ENCODE measurements at regions not wholly inside any gene's neighbourhood (a gene's known extent, or its start where the extent isn't known, plus 50 kb on each side); places are given as distances from the start of the nearest gene placed in this dataset.

DNA sequence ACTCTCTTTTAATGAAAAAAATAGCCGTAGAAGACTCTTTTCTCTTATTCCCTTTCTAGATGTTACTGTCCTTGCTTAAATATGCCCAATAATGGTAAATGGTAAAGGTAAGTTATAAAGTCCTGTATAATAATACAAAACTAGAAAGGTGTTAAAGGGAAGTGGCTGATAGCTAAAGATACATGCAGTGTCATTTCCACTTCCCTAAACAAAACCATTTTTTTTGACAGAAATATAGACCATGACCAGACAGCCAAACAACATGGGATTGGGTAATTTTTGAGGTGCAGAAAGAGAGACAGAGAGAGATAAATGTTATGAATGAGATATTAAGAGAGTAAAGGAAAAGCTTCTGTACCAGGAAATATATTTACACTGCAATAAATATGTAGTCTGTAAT, 731.7 kb upstream of the REG3G start:
- no peak for ATAC-seq (ENCODE audit: low read depth)
- BruUV-seq (replicated peaks) = no TSS peak
- H3K27ac ChIP-seq (ENCODE audit: insufficient read depth, low read length) = no peak overlapping the region
- no peak overlapping the region for H3K4me2 ChIP-seq (ENCODE audit: low read depth, low read length)
- no peak overlapping the region for H2BK5ac ChIP-seq (ENCODE audit: low read depth, low read length, poor library complexity, severe bottlenecking)
- no peak overlapping the region for H3K23ac ChIP-seq (ENCODE audit: low read depth, low read length)
- no peak overlapping the region for H2AK9ac ChIP-seq (replicated peaks; ENCODE audit: low read depth, low read length, poor library complexity)
- H2AFZ ChIP-seq (replicated peaks; ENCODE audit: low read length, poor library complexity) = no peak overlapping the region
- H3K9ac ChIP-seq (ENCODE audit: low read depth, low read length) = no peak overlapping the region
- H3K9me3 ChIP-seq (ENCODE audit: control insufficient read depth, insufficient read depth, low read length) = 0 out of 2 replicates have a peak, but pooled peaks cover 2% of the 10 kb centered on the region
- dilution Hi-C loops (cut with HindIII; ENCODE audit: low sequenced_read_pairs, unreplicated experiment) (no loop called here), intact Hi-C loops (cut with micrococcal nuclease) (no loop called here), in situ Hi-C loops (cut with MboI; ENCODE audit: low sequenced_read_pairs) (no loop called here)
- H2BK15ac ChIP-seq (ENCODE audit: low read depth, low read length) = no peak overlapping the region
- no peak overlapping the region for H3K18ac ChIP-seq (ENCODE audit: low read depth, low read length)
- H3K56ac ChIP-seq (ENCODE audit: extremely low read depth, insufficient read depth, low read length) = no peak overlapping the region
- no peak for DNase-seq
- no peak overlapping the region for H3K4me3 ChIP-seq (ENCODE audit: insufficient read depth, low read depth, low read length)
- H2AK5ac ChIP-seq (ENCODE audit: low read depth, low read length) = no peak overlapping the region
- no peak overlapping the region for H3K14ac ChIP-seq (replicated peaks; ENCODE audit: low read depth, low read length)
- ChIA-PET POLR2A (ENCODE audit: unreplicated experiment) (no interaction called here), CTCF (no interaction called here)
- no peaks in the 10 kb centered on the region for H3K36me3 ChIP-seq (ENCODE audit: control insufficient read depth, insufficient read depth, low read length)
- no peak overlapping the region for H2BK20ac ChIP-seq (ENCODE audit: low read depth, low read length)
- no CpG with 5 or more reads among the region's 1 CpG for WGBS, 2 experiments (ENCODE audit: extremely low coverage in 2 of 2, insufficient read length in 1 of 2)
- no peaks in the 10 kb centered on the region for H4K20me1 ChIP-seq (ENCODE audit: insufficient read depth, low read length)
- H3K4ac ChIP-seq (ENCODE audit: low read depth, low read length) = no peak overlapping the region
- H4K5ac ChIP-seq (ENCODE audit: low read depth, low read length) = no peak overlapping the region
- TF ChIP-seq, protein P1, sequence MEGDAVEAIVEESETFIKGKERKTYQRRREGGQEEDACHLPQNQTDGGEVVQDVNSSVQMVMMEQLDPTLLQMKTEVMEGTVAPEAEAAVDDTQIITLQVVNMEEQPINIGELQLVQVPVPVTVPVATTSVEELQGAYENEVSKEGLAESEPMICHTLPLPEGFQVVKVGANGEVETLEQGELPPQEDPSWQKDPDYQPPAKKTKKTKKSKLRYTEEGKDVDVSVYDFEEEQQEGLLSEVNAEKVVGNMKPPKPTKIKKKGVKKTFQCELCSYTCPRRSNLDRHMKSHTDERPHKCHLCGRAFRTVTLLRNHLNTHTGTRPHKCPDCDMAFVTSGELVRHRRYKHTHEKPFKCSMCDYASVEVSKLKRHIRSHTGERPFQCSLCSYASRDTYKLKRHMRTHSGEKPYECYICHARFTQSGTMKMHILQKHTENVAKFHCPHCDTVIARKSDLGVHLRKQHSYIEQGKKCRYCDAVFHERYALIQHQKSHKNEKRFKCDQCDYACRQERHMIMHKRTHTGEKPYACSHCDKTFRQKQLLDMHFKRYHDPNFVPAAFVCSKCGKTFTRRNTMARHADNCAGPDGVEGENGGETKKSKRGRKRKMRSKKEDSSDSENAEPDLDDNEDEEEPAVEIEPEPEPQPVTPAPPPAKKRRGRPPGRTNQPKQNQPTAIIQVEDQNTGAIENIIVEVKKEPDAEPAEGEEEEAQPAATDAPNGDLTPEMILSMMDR (conservative IDR thresholded peaks at IDR 0.05; ENCODE audit: low read depth, low read length) = no peak
- TF ChIP-seq RFX5 (IDR thresholded peaks at IDR 0.05; ENCODE audit: low read depth, low read length) (no peak), BHLHE40 (IDR thresholded peaks at IDR 0.05; ENCODE audit: low read depth, low read length) (no peak), CHD1 (IDR thresholded peaks at IDR 0.05; ENCODE audit: low read depth, low read length) (no peak), POLR2A (IDR thresholded peaks at IDR 0.05; ENCODE audit: low read depth, low read length) (no peak), MXI1 (IDR thresholded peaks at IDR 0.05; ENCODE audit: borderline replicate concordance, low read depth, low read length) (no peak), RCOR1 (IDR thresholded peaks at IDR 0.05; ENCODE audit: insufficient replicate concordance, low read length) (no peak), RAD21 (IDR thresholded peaks at IDR 0.05; ENCODE audit: low read length) (no peak), NFE2L2 (IDR thresholded peaks at IDR 0.05; ENCODE audit: low read depth, low read length) (no peak), FOS (IDR thresholded peaks at IDR 0.05; ENCODE audit: low read depth, low read length) (no peak), MAZ (IDR thresholded peaks at IDR 0.05; ENCODE audit: borderline replicate concordance, low read depth, low read length) (no peak), MAFK (IDR thresholded peaks at IDR 0.05; ENCODE audit: low read depth, low read length) (no peak), SMC3 (IDR thresholded peaks at IDR 0.05; ENCODE audit: low read depth, low read length) (no peak), CEBPB (IDR thresholded peaks at IDR 0.05; ENCODE audit: low read depth, low read length) (no peak)
- TF ChIP-seq, protein P2, sequence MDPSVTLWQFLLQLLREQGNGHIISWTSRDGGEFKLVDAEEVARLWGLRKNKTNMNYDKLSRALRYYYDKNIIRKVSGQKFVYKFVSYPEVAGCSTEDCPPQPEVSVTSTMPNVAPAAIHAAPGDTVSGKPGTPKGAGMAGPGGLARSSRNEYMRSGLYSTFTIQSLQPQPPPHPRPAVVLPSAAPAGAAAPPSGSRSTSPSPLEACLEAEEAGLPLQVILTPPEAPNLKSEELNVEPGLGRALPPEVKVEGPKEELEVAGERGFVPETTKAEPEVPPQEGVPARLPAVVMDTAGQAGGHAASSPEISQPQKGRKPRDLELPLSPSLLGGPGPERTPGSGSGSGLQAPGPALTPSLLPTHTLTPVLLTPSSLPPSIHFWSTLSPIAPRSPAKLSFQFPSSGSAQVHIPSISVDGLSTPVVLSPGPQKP (IDR thresholded peaks at IDR 0.05; ENCODE audit: borderline replicate concordance, low read depth, low read length) = no peak
- TF ChIP-seq, protein P3, sequence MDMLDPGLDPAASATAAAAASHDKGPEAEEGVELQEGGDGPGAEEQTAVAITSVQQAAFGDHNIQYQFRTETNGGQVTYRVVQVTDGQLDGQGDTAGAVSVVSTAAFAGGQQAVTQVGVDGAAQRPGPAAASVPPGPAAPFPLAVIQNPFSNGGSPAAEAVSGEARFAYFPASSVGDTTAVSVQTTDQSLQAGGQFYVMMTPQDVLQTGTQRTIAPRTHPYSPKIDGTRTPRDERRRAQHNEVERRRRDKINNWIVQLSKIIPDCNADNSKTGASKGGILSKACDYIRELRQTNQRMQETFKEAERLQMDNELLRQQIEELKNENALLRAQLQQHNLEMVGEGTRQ (IDR thresholded peaks at IDR 0.05; ENCODE audit: low read depth, low read length) = no peak
- H3K79me1 ChIP-seq (ENCODE audit: low read depth in 1 of 2, low read length in 2 of 2) = no peaks in the 10 kb centered on the region
- H4K91ac ChIP-seq (ENCODE audit: insufficient read depth, low read depth, low read length) = no peak overlapping the region
- H4K8ac ChIP-seq (ENCODE audit: low read depth in 2 of 2, low read length in 2 of 2) = no peak overlapping the region
- H3K4me1 ChIP-seq (ENCODE audit: control insufficient read depth, insufficient read depth, low read length) = no peaks in the 10 kb centered on the region
- no peak overlapping the region for H2BK120ac ChIP-seq (ENCODE audit: low read depth, low read length)
- H3K27me3 ChIP-seq (ENCODE audit: control insufficient read depth, insufficient read depth, low read length) = no peaks in the 10 kb centered on the region
- H3K9me1 ChIP-seq (ENCODE audit: insufficient read depth, low read length) = no peaks in the 10 kb centered on the region

Measured in IMR-90 (cell line).